HG03520 (cell line): ENCODE measurements at regions not wholly inside any gene's neighbourhood (a gene's known extent, or its start where the extent isn't known, plus 50 kb on each side); places are given as distances from the start of the nearest gene placed in this dataset.
"Not testable (repeated sequence)": the region's sequence is repeated elsewhere in the genome, so short reads cannot be mapped to it uniquely, and the experiment has no call there.

ENCODE experiments used
- ATAC-seq: cut with Tn5 transposase; IDR thresholded peaks from one replicate; pipeline ENCODE4 v1.9.1; 2021; ENCODE audit warnings: mild to moderate bottlenecking, moderate library complexity; ENCODE audit not compliant: unreplicated experiment

GRCh38 chr2:64936809-64937208 lies 52.4 kb upstream of the SLC1A4 start:
- ATAC-seq, result no peak

DNA sequence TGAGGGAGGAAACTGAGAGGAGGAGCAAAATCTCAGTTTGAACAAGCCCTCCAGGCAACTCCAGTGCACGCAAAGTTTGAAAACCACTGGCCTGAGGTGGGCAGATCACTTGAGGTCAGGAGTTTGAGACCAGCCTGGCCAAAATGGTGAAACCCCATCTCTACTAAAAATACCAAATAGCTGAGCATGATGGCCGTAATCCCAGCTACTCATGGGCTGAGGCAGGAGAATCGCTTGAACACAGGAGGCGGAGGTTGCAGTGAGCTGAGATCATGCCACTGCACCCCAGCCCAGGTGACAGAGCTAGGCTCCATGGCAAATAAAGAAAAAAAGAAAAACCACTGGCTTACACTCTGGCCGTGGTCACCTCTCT lies 51.9 kb upstream of the SLC1A4 start:
- ATAC-seq, result not testable (repeated sequence)

DNA sequence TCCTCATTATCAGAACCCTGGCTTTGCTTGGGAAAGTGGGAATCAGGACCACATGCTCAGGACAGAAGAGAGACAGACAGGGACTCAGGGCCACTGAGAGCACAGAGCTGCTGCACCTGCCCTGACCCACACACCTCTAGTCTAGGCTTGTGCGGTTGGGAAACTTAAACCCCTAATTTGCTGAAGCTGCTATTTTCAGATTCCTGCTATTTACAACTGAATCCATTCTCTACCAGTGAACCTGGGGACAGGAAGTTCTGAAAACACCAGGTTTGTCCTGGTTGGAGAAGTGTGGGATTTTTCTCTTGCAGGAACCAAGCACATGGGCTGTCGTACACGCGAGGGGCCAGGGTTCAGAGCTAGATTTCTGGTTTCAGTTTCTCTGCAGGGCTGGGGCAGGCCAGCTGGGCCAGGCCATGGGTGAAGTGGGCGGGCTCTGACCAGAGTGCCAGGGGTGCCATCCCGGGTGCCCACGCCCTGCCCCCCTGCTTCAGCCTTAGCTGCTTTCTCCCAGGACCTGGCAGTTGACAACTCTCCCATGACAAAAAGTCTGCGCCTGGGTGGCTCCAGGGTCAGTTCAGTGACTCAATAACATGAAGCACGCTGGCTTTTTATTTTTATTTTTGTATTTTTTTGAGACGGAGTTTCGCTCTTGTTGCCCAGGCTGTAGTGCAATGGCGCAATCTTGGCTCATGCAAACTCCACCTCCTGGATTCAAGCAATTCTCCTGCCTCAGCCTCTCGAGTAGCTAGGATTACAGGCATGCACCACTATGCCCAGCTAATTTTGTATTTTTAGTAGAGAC lies 51.3 kb upstream of the SLC1A4 start:
- peak; percentile 41 for ATAC-seq

GRCh38 chr2:64938607-64939285 lies 50.5 kb upstream of the SLC1A4 start:
- no peak for ATAC-seq

- peak; percentile 36 for ATAC-seq
These were observed 49.8 kb upstream of the SLC1A4 start for GRCh38 chr2:64939332-64939917.
